ENCODE measurements at regions not wholly inside any gene's neighbourhood (a gene's known extent, or its start where the extent isn't known, plus 50 kb on each side); places are given as distances from the start of the nearest gene placed in this dataset.

DNA sequence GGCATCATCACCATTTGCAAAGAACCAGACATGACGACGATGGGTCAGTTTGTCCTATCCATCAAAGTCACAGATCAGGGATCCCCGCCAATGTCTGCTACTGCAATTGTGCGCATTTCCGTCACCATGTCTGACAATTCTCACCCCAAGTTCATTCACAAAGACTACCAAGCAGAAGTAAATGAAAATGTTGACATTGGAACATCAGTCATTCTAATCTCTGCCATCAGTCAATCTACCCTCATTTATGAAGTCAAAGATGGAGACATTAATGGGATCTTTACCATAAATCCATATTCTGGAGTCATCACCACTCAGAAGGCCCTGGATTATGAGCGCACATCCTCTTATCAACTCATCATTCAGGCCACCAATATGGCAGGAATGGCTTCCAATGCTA, 171.6 kb upstream of the MTNR1B start:
- DNase-seq = no peak

DNA sequence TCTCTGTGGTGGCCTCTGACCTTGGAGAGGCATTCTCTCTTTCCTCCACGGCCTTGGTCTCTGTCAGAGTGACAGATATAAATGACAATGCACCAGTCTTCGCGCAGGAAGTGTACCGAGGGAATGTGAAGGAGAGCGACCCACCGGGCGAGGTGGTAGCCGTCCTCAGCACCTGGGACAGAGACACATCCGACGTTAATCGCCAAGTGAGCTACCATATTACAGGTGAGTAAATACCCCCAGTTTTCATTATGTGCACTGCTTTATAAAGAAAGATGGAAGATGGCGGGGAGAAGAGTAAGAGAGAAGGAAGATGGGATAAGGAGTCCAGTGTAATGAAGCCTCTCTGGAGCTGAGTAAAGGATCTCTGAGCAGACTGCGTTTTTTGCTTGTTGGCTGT, 167.8 kb upstream of the MTNR1B start:
- DNase-seq = no peak

DNA sequence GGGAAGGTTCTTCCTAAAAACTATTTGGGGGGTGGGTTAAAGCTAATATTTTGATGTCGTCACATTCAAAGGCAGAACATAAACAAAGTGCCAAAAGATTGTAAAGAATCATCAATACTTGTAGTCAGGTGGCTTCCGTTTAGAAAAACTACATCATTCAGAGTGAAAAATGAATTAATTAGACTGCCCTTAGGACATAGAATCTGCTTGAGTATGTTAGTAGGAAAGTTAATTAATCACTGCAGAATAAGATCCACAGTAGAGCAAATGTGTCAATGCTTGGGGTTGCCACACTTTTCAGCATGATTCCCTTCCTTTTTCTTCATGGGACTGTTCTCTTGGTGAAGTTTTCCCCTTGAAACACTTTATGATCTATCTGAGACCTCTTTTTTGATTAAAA, 166.8 kb upstream of the MTNR1B start:
- DNase-seq = no peak

DNA sequence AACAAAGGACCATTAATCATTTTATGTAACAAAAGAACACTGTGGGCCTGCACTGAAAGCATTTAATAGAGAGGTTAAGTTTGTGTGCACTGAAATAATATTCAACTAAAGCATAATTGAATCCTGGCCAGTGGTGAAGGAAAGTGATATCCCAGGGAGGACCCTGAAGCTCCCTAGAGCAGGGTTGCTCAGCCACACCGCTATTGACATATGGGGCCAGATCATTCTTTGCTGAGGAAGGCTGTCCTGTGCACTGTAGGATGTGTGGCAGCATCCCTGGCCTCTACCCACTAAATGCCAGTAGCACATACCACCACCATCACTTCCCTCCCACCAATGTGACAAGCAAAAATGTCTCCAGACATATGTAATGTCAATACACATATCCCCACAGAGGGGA, 166.1 kb upstream of the MTNR1B start:
- DNase-seq = no peak

DNA sequence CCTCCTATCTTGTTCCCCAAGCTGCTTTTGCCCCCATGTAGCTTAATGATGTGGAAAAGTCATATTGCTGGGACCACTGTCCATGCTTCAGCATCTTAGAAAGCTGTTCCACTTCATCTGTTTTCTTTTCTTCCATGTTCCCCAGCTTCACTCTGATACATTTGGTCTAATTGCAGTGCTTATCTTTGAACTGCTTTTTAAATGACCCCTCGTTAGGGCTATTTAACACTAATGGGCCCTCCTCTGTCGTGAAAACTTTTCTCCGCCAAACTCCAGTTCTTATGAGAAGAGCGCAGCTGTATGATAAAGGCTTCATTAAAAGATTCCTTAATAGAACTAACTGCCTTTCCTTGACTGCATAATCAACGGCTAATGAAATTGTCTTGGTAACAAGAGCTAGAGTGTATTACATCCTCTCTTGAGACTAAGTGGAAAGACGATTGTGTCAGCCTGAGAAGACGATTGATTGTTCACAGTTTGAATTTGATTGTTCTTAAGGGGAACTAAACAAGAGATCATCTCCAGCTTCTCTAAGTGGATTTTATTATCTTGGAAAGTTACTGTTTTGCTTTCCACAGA, 165.0 kb upstream of the MTNR1B start:
- no peak for DNase-seq

DNA sequence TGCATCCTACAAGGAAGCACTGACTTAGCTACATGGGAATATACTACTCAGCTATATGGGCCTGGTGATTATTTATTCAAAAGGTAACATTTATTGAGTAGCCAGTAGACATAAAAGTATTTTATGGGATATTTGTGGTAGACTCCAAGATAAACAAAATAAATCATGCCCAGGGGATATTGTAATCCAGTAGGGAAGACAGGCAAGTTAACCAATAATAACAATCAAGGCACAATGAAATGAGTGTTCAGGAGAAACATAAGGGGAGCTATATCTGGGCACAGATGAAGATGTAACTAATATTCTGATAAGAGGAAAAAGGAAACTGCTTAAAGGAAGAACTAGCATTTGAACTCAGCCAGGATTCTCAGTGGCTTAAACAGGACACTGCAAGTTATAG, 161.4 kb upstream of the MTNR1B start:
- no peak for DNase-seq

DNA sequence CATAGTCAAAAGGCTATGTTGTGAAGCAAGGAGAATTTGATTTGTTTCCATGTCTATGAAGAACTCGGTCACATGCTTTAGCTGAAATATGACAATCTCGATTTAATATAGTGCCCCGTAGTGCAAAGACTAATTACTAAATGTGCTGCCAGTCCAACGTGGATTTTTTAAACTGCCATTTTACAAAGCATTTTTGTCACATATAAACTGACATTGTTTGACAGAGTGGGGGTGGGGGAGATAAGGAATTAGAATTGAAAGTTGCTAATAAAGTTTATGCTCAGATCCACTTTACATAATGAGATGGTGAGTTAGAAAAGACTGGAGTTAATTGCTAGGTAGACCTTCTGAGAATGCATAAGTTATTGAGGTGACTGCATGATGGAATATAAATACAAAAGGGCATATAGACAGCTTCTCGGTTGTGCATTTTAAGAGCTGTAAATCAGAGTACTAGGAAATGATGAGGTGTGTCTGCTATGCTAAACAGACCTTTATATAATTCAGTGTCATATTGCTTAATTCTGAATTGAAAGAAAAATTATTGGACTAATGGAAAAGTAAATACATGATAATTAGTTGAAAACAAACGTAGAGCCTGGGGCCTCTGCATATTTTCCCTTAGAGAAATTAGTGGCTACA, 158.9 kb upstream of the MTNR1B start:
- no peak for DNase-seq

DNA sequence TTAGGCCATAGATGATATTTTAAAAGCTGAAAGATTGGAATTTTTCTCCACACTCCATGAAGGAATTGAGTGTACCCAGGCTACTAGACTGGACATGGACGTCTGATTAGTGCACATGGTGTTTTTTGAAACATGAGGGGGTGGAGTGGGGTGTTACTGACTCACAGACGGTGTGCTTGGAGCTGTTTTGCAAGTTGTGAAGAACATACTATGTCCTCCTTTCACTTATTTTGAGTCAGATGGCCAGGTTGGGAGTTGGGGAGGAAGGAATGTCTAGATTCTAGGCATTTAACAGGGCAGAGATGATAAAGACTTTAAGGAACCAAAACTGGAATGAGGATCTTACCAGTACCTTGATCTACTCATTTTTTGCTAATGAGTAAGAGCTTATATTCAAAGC, 158.1 kb upstream of the MTNR1B start:
- no peak for DNase-seq

DNA sequence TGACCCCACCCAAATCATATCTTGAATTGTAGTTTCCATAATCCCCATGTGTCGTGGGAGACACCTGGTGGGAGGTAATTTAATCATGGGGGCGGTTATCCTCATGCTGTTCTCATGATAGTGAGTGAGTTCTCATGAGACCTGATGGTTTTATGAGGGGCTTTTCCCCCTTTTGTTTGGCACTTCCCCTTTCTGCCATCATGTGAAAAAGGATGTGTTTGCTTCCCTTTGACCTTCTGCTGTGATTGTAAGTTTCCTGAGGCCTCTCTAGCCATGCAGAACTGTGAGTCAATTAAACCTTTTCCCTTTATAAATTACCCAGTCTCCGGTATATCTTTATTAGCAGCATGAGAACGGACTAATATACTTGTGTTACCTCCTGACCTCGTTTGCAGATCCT, 156.6 kb upstream of the MTNR1B start:
- no peak for DNase-seq

DNA sequence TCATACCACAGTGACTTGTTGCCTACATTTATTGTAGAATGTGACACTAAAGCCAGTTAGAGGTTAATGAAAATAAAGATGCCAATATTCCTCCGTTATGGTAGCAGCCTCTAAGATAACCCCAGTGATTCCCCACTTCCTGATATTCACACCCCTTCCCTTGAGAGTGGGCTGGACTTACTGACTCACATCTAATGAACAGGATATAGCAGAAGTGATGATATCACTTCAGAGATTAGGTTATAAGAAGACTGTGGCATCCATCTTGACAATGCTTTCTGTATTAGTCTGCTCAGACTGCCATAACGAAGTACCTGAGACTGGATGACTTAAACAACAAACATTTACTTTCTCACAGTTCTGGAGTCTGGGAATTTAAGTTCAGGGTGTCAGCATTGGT, 149.6 kb upstream of the MTNR1B start:
- DNase-seq = no peak

DNA sequence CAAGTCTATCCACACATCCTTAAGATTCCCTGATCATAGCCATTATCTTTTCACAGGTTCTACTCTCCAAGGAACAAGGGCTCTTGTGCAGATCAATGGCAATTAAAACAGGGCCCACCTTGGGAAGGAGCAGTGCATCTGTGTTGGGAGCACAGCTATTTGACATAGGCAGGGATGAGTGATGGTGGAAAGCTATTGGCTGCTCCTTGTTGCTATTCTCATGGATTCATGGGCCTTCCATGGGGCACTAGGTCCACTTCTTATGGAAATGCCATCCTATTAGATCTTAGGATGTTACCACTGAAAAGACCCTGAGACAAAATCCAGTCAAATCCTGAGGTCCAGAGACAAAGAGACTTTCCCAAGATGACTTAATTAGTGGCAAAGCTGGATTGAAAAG, 148.6 kb upstream of the MTNR1B start:
- no peak for DNase-seq

DNA sequence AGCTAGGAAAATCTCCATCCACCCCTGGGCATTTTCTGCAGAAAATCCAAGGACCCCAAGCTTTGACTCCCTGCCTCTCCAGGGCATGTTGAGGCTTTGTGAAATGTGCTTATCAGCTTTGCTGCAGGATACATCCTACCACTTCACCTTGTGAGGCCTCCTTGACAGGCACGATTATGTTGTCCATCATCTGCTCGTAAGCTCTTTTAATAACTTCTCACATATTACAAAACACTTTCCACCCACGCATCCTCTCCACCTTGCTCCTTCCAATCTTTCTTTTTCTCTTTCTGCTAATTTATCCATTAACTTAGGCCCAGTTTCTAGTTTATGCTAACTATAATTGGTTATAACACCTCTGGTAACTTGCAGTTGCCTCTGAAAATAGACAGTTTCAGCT, 147.0 kb upstream of the MTNR1B start:
- no peak for DNase-seq

DNA sequence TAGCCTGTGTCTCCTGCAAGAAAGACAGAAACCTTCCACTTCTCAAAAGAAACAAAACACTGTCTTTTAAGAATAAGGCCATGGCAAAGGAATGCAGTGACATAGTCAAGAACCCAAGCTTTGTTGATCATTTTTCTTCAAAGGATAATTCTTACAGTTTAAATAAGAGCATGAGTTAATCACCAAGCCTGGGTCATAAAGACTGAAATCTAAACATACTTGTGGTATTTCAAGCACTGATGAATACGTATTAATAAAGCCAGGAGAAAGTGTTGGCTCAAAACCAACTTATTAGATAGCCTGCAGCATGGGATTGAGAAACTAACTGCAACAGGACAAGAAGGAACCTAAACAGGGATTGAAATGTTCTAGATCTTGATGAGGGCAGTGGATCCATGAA, 143.3 kb upstream of the MTNR1B start:
- DNase-seq = no peak

DNA sequence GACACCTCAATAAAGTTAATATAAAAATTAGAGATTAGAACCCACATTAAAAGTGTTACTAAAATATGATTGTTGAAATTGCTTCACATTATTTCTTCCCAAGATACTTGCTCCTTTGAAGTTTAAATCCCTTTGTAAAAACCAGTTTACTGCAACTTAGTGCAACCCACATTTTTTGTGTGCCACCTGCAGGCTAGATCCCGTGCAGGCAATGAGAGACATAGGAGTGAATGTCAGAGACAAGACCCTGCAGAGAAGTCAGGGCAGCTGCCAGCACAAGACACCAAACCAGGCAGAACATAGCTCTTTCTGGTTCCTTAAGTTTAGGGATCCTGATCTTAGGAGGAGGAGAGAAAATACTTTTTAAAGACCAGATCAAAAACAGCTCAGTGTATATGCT, 142.8 kb upstream of the MTNR1B start:
- DNase-seq = no peak

DNA sequence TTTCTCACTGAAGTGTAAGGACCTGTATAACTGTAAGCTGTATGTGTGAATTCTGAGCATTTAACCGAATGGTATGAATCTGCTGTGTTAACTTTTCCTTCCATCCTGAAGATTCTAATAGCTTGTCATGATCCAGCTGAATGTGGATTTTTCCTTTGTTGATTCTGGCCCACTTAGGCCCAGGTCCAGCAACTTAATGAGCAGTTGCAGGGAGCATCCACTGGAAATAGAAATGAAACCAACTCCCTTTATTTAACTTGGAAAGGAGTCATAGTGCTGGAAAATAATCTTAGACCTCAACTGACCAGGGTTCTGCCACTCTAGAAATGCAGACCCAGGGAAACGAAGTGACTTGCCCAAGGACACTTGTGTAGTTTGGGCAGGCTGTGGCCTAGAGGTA, 142.3 kb upstream of the MTNR1B start:
- DNase-seq = no peak

DNA sequence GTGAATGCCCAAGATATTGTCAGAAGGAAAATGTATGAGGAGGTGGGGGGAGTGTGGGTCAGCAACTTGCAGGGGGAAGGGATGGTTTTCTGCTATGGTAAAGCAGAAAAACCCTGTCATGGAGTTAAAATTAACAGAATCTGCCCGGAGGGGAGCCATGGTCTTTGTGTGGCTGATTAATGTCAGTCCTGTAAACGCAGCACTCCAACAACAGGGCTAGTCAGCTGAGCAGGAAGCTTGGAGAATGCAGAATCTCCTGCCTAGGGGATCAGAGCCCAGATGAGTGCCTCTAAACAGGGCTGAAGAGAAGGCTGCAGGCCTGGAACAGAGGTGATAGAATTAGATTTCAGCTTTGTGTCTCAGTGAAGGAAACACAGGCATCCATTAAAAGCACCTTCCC, 140.9 kb upstream of the MTNR1B start:
- no peak for DNase-seq

DNA sequence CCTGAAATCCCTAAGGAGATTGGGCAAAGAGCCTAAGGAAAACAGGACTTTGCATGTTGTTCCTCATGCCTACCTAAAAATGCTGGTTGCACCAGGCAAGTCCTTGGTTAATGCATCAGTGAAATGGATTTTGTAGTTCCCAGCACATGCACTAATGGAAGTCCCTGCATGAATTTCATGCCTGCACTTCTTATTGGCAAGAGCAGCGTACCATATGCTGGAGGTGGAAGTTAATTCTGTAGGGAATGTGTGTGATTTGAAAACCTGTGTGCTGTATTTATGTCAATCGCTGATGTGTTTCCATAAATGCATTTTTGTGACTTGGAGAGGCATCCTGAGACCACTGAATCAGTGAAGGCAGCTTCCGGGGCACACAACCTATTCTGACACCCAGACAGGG, 140.3 kb upstream of the MTNR1B start:
- DNase-seq = no peak

DNA sequence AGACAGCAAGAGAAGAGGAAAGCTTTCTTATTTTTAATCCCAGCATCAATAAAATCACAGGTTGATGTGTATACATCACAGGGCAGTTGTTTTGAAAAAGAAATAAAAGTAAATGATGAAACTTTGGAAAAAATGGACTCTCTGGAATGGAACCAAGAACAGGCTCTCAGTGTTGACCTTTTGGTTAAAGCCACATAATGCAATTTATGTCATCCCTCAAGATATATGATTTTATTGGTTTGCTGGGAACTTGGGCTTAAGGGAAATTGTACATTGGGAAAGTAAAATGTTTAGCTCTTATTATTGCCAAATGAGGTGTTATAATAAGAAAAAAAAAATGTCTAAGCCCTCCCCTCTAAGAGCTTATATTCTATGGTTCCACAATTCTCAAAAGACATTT, 139.8 kb upstream of the MTNR1B start:
- no peak for DNase-seq

DNA sequence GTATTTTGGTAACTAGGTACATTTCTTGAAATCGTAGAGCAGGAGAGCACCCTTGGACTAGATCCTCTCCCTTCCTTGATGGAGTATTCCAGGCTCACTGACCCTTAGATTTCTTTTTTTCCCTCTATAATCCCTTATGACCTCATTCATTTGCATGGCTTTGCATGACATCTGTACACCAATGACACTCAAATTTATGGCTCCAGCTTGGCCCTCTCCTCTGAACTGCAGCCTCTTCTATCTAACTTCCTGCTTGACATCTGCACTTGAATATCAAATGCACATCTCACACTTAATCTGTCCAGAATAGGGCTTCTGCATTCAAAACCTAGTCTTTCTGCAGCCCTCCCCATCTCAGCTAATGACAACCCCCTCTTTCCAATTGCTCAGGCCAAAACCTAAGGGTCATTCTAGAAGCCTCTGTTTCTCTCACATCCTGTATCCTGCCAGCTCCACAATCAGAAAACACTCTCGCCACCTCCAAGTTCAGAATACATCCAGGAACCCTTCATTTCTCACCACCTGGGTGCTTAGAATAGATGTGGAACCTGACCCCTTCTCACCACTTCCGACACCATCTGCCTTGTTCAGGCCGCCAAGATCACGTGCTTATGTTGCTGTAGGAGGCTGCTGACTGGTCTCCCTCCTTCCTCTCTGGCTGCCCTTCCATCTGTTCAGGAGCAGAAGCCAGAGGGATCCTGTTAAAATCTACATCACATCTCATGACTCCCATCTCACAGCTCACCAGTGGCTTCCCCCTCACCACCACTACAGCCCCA, 138.9 kb upstream of the MTNR1B start:
- no peak for DNase-seq

DNA sequence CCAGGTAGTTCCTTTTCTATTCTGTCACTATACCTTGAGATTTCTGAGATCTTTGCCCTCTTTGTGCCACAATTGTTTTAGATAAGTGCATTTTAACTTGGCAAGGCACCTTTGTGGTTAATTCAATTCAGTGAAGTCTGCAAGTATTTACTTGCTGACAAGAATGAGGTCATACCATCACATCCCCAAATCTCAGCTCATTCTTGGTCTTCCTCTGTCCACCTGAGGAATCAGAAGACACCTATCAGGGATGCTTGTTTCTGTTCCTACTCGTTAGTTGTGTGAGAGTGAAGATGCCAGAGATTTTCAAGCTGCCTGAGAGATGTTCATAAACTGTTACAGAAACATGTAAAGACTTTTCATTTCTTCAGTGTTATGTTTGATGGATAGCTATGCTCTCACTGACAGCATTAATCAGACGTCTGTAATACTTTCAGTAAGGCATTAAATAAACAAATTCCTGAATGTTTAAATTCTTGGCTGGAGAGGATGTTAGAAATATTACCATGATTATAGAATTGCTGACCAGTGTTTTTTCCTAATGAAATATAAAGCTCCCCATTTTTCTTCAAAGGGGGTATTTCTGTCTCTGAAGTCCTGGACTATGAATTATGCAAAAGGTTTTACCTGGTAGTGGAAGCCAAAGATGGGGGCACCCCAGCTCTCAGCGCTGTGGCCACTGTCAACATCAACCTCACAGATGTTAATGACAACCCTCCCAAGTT, 135.0 kb upstream of the MTNR1B start:
- DNase-seq = no peak

DNA sequence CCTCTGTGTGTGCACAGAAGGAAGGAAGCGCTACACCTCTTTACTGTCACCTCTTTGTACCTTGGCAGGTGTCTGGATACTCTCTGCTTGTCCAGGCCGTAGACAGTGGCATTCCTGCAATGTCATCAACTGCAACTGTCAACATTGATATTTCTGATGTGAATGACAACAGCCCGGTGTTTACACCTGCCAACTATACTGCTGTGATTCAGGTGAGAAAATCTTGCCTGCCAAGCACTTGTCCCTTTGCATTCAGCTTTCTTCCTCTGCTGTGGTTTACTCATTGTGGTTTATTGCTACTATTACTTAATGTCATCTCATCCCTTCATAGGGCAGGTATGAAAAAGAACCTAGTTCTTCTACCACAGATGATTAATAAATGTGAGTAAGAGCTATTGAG, 131.9 kb upstream of the MTNR1B start:
- DNase-seq = no peak

DNA sequence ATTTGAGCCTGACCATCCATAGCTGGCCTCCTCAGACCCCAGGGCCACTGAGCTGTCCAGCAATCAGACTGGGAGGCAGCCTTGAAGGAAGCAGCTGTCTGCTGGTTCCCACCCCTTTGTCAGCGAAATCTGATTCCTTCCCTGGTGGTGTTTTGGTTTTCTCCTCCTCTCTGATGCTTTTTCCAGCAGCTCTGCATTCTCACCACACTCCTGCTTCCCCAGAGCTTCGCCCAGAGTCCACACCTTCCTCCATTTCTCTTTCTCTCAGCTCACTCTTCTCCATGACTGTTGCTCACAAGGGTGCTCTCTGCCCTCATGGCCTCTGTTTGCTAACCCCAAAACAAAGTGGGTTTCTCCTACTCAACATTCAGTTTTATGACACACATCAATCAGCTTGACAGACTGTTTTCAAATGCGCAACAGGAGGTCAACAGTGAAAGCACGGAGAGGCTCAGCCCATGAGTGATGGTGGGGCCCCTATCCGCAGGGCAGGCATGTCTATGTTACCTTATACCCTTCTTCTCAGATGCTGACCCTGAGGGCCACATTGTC, 130.6 kb upstream of the MTNR1B start:
- DNase-seq = peak; percentile 75

DNA sequence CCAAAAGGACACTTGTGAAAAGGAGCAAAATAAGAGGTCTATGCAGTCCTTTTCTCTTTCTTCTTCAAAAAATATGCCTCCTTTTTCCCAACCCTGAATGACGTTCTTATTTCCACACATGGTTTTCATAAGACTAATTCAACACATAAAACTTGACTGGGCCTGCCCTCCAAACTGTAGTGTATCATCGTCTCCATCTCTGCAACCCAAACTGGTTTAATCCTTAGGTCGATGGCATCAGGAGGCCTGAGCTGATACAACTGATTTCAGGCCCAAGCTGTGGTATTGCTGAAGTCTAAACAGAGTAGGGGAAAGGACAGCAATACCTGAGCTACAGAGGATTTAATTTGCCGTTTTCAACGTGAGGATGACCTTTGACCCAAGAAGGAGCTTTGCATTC, 130.0 kb upstream of the MTNR1B start:
- DNase-seq = no peak

Measured in left kidney (tissue), 1 donor.